Cardiac fibroblast (primary cell): ENCODE measurements at regions not wholly inside any gene's neighbourhood (a gene's known extent, or its start where the extent isn't known, plus 50 kb on each side); places are given as distances from the start of the nearest gene placed in this dataset.

ENCODE experiments used
- DNase-seq, 2 donors: peaks; one replicate each; pipeline versions ENCODE4 v3.0.0 to v3.0.0-alpha.2; 2010; ENCODE audit warnings: low read depth in 2 of 2
- H3K4me3 ChIP-seq, 2 donors: replicated peaks in 1 of 2; 1 replicate in 1 of 2; 2 replicates in 1 of 2; pipeline ENCODE4 v1.5.1; 2011; ENCODE audit warnings: low read depth in 2 of 2, low read length in 2 of 2, mild to moderate bottlenecking in 2 of 2, moderate library complexity in 1 of 2
- CTCF ChIP-seq: IDR thresholded peaks from one replicate; pipeline ENCODE4 v1.5.1; 2011; ENCODE audit warnings: low read depth, mild to moderate bottlenecking, low read length, inconsistent platforms

DNA sequence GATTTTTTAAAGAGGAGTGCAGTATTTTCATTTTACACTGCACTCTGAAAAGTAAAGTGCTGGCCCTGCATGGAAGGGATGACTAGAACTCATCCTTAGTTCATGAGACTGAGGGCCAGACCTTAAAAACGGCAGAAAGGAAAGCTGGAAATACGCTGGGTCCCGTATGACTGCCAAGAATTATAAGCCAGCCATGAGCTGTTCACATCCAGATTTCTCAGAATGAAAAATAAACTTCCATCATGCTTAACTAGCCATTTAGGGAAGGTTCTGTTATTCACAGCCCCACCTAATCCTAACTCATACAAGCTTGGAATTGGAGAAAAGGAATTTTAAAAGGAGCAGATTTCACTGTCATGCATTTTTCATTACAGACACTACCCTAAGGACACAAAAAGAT lies 894.4 kb downstream of the FAT4 start:
- no peak for TF ChIP-seq CTCF
- DNase-seq = no peak
- H3K4me3 ChIP-seq = no peak overlapping the region

- no peak for DNase-seq
- TF ChIP-seq CTCF = no peak
- H3K4me3 ChIP-seq = no peak overlapping the region
Measured at GRCh38 chr4:126213996-126214395, 899.2 kb downstream of the FAT4 start.

DNA sequence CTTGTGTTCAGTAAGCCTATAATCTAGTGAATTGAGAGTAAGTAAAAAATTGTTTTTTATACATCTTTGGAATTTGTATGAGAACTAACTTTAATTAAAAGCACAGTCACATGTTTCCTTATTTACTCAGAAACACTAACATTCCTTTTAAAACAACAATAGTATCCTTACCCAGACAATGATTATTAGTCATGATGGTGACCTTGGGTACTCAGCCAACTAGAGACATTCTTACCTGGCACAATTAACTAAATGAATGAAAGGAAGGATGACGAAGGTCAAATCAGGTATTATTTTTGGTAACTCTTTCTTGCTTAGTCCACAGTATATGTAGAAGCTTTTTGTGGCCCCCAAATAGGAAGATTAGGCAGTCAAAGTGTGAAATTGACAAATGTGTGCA lies 901.0 kb downstream of the FAT4 start:
- DNase-seq = peak in 1 of 2 donors; percentile 25
- no peak for TF ChIP-seq CTCF
- H3K4me3 ChIP-seq = no peak overlapping the region

DNA sequence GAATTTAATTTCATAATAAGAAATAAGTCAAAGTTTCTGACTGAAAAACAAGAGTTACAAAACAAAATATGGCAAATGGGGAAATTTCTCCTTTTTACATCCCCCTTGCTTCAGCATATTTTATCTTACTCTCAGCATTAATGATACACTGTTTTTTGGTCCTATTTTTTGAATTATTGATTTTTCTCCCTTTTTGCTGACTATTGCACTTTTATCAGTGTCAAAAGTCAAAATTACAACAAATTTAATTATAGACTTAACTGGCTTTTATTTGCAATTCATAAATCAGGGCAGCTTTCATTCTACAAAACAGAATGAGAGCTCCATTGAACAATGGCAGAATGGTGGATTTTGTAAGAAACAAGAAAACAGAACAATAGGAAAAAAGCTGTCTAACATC lies 901.9 kb downstream of the FAT4 start:
- no peak for DNase-seq
- H3K4me3 ChIP-seq = no peak overlapping the region
- TF ChIP-seq CTCF = no peak

- DNase-seq = no peak
- no peak overlapping the region for H3K4me3 ChIP-seq
- no peak for TF ChIP-seq CTCF
Measured at GRCh38 chr4:126221282-126221681, 906.5 kb downstream of the FAT4 start.

GRCh38 chr4:126221717-126222340 lies 907.1 kb downstream of the FAT4 start:
- no peak overlapping the region for H3K4me3 ChIP-seq
- no peak for TF ChIP-seq CTCF
- no peak for DNase-seq
